ENCODE measurements at regions not wholly inside any gene's neighbourhood (a gene's known extent, or its start where the extent isn't known, plus 50 kb on each side); places are given as distances from the start of the nearest gene placed in this dataset.

GRCh38 chr4:15348236-15348635 is 79.6 kb upstream of the C1QTNF7 start:
- no peaks in the 10 kb centered on the region for H3K36me3 ChIP-seq
- TF ChIP-seq CTCF (IDR thresholded peaks at IDR 0.05) = no peak
- WGBS, 2 donors = 31 to 63% methylated on average over 1 of the region's 1 CpG
- H3K4me1 ChIP-seq = peaks cover 0 to 34% (median 0%) of the 10 kb centered on the region in 9 donors
- H3K9me3 ChIP-seq = no peaks in the 10 kb centered on the region
- H3K27ac ChIP-seq = no peak overlapping the region
- no peak for DNase-seq
- H3K4me3 ChIP-seq = no peak overlapping the region
- intact Hi-C loops (cut with DNase I) = no loop called here
- ATAC-seq = no peak
- H3K27me3 ChIP-seq = no peaks in the 10 kb centered on the region

GRCh38 chr4:15348695-15349094 is 79.1 kb upstream of the C1QTNF7 start:
- Histone ChIP-seq H3K4me3 (no peak overlapping the region), H3K27me3 (no peaks in the 10 kb centered on the region), H3K9me3 (no peaks in the 10 kb centered on the region), H3K27ac (no peak overlapping the region), H3K36me3 (no peaks in the 10 kb centered on the region), H3K4me1 (peaks cover 0 to 32% (median 0%) of the 10 kb centered on the region in 9 donors)
- no peak for DNase-seq
- no peak for TF ChIP-seq CTCF (IDR thresholded peaks at IDR 0.05)
- intact Hi-C loops (cut with DNase I) = no loop called here
- no peak for ATAC-seq
- WGBS, 2 donors = 74 to 78% methylated on average over 1 of the region's 1 CpG

GRCh38 chr4:15349531-15349935 is 78.3 kb upstream of the C1QTNF7 start:
- H3K4me1 ChIP-seq = peaks cover 0 to 24% (median 0%) of the 10 kb centered on the region in 9 donors
- H3K27ac ChIP-seq = peak overlapping the region in 3 of 10 donors; percentile 24 to 69 (median 41)
- whole genome bisulfite sequencing, 2 donors = 47 to 56% methylated on average over 3 of the region's 3 CpGs
- H3K36me3 ChIP-seq = no peaks in the 10 kb centered on the region
- no peak overlapping the region for H3K4me3 ChIP-seq
- TF ChIP-seq CTCF (IDR thresholded peaks at IDR 0.05) = no peak
- intact Hi-C loops (cut with DNase I) = no loop called here
- ATAC-seq (peak in 3 of 8 donors; percentile 25 to 42 (median 41)), DNase-seq (no peak)
- no peaks in the 10 kb centered on the region for H3K9me3 ChIP-seq
- no peaks in the 10 kb centered on the region for H3K27me3 ChIP-seq

- DNase-seq = no peak
- Histone ChIP-seq H3K27me3 (no peaks in the 10 kb centered on the region), H3K4me3 (no peak overlapping the region), H3K27ac (peak overlapping the region in 1 of 10 donors; percentile 69), H3K36me3 (no peaks in the 10 kb centered on the region), H3K4me1 (peaks cover 0 to 19% (median 0%) of the 10 kb centered on the region in 9 donors), H3K9me3 (no peaks in the 10 kb centered on the region)
- no peak for TF ChIP-seq CTCF (IDR thresholded peaks at IDR 0.05)
- ATAC-seq = no peak
- intact Hi-C loops (cut with DNase I) = no loop called here
- WGBS, 2 donors = 96 to 100% methylated on average over 1 of the region's 1 CpG
Observed at GRCh38 chr4:15349965-15350364, 77.9 kb upstream of the C1QTNF7 start.
